Testis (tissue), 2 donors: ENCODE measurements at regions not wholly inside any gene's neighbourhood (a gene's known extent, or its start where the extent isn't known, plus 50 kb on each side); places are given as distances from the start of the nearest gene placed in this dataset.

Source experiments
- POLR2A ChIP-seq: fragments of 450-650 bp; IDR thresholded peaks from one replicate; pipeline ENCODE4 v1.6.1; 2017; ENCODE audit warnings: antibody characterized with exemption, mild to moderate bottlenecking, moderate library complexity
- TF ChIP-seq, protein P1 (sequence below), 3 experiments: fragments of 450-650 bp in 2 of 3; fragments of 200-600 bp in 1 of 3; sonication (generic) in 1 of 3; IDR thresholded peaks; one replicate each; pipeline ENCODE4 v1.5.1; 2016 to 2019; ENCODE audit warnings: antibody characterized with exemption in 3 of 3, mild to moderate bottlenecking in 2 of 3, moderate library complexity in 1 of 3

DNA sequence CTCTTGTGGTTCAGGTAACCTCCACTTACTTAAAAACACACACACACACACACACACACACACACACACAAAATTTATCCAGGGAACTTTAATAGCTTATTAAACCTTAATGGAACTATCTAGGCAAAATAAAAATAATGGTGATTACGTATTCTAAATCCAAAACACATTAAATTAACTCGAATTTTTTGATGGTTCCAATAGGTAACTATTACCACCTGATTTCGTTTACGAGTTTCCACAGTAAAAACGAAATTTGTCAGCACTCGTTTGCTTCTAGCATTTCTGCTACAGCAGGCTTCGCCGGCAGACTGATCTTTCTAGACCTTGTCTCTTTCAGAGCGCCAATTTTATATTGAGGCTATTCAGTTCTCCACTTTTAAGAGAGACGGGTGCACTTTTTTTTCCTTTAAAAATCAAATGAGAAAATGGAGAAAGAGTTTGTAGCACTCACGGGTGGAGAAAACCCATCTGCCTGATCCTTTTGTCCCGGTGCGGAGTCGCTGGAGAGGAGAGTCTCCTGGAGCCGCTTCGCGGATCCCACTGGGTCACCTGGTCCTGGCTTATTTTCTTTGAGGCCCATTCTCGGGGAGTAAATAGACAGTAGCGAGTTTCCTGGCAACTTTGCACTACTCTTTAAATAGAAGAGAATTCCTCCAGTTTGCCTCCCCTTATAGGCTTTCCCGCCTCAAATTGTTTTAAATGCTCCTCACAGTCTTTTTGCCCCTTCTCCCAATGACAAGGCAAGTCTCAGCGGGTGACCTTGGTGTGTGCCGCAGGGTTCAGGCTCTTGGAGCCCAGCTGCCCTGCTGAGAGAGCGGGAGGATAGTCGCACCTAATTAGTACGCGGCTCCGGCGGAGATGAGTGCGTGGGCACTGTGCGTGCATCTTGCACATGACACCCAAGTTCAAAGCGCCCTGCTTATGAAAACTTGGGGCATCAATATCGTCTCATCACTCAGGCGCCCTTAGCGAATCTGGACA lies 117.0 kb downstream of the KCNRG start:
- TF ChIP-seq, protein P1, sequence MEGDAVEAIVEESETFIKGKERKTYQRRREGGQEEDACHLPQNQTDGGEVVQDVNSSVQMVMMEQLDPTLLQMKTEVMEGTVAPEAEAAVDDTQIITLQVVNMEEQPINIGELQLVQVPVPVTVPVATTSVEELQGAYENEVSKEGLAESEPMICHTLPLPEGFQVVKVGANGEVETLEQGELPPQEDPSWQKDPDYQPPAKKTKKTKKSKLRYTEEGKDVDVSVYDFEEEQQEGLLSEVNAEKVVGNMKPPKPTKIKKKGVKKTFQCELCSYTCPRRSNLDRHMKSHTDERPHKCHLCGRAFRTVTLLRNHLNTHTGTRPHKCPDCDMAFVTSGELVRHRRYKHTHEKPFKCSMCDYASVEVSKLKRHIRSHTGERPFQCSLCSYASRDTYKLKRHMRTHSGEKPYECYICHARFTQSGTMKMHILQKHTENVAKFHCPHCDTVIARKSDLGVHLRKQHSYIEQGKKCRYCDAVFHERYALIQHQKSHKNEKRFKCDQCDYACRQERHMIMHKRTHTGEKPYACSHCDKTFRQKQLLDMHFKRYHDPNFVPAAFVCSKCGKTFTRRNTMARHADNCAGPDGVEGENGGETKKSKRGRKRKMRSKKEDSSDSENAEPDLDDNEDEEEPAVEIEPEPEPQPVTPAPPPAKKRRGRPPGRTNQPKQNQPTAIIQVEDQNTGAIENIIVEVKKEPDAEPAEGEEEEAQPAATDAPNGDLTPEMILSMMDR (IDR thresholded peaks at IDR 0.05): no peak
- no peak for TF ChIP-seq POLR2A
